Tibial nerve (tissue), 4 donors: ENCODE measurements at regions not wholly inside any gene's neighbourhood (a gene's known extent, or its start where the extent isn't known, plus 50 kb on each side); places are given as distances from the start of the nearest gene placed in this dataset.

Experiments used
- DNase-seq, 2 donors: peaks; one replicate each; pipeline ENCODE4 v3.0.0-alpha.2; 2019; ENCODE audit warnings: low spot score in 2 of 2
- H3K27ac ChIP-seq, 4 donors: fragments of 200-600 bp; sonication (generic) in 3 of 4; one replicate each; pipeline ENCODE4 v1.5.1; 2017 to 2019; ENCODE audit warnings: mild to moderate bottlenecking in 1 of 4
- H3K27me3 ChIP-seq, 2 donors: fragments of 200-600 bp; sonication (generic) in 1 of 2; one replicate each; pipeline versions ENCODE4 v1.5.1 to v1.6.0; 2017 to 2019
- H3K36me3 ChIP-seq, 3 donors: fragments of 200-600 bp; sonication (generic); one replicate each; pipeline ENCODE4 v1.5.1; 2018 to 2019
- H3K4me1 ChIP-seq, 4 donors: fragments of 200-600 bp; sonication (generic) in 3 of 4; one replicate each; pipeline ENCODE4 v1.5.1; 2017 to 2019
- H3K4me3 ChIP-seq, 4 donors: fragments of 200-600 bp; sonication (generic) in 3 of 4; one replicate each; pipeline ENCODE4 v1.5.1; 2017 to 2019; ENCODE audit warnings: mild to moderate bottlenecking in 1 of 4, moderate library complexity in 1 of 4
- H3K9me3 ChIP-seq, 4 donors: fragments of 200-600 bp; sonication (generic) in 3 of 4; one replicate each; pipeline ENCODE4 v1.5.1; 2017 to 2019
- CTCF ChIP-seq, 5 experiments: fragments of 200-600 bp in 3 of 5; fragments of 450-650 bp in 2 of 5; sonication (generic) in 3 of 5; IDR thresholded peaks; one replicate each; pipeline ENCODE4 v1.5.1; 2016 to 2019; ENCODE audit warnings: antibody characterized with exemption in 5 of 5, mild to moderate bottlenecking in 3 of 5, moderate library complexity in 2 of 5
- EP300 ChIP-seq, 2 donors: sonication (generic); formaldehyde crosslinking; IDR thresholded peaks; one replicate each; pipeline ENCODE4 v1.6.1; 2017; ENCODE audit warnings: antibody characterized with exemption in 2 of 2, mild to moderate bottlenecking in 1 of 2
- POLR2A ChIP-seq, 2 donors: fragments of 450-650 bp; IDR thresholded peaks; one replicate each; pipeline ENCODE4 v1.6.1; 2017; ENCODE audit warnings: antibody characterized with exemption in 2 of 2, mild to moderate bottlenecking in 2 of 2, moderate library complexity in 2 of 2
- WGBS, 2 donors: methylation state at CpG; one replicate each; pipeline ENCODE4 v1.1.5; 2018; 5-methylcytosine and 5-hydroxymethylcytosine counted together

GRCh38 chr14:71645656-71646055 lies 286.6 kb upstream of the RGS6 start:
- 94 to 97% methylated on average over 4 of the region's 4 CpGs for WGBS, 2 donors

GRCh38 chr14:71646518-71646917 lies 285.7 kb upstream of the RGS6 start:
- H3K4me3 ChIP-seq: no peak overlapping the region
- no peaks in the 10 kb centered on the region for H3K27me3 ChIP-seq
- peaks cover 0 to 13% (median 4%) of the 10 kb centered on the region in 4 donors for H3K4me1 ChIP-seq
- DNase-seq: no peak
- no peak overlapping the region for H3K27ac ChIP-seq
- WGBS, 2 donors: 93 to 97% methylated on average over 1 of the region's 1 CpG
- peaks cover 0 to 51% (median 0%) of the 10 kb centered on the region in 3 donors for H3K36me3 ChIP-seq
- TF ChIP-seq POLR2A (IDR thresholded peaks at IDR 0.05): no peak
- peaks cover 0 to 27% (median 6%) of the 10 kb centered on the region in 4 donors for H3K9me3 ChIP-seq

More at GRCh38 chr14:71645656-71646055, 286.6 kb upstream of the RGS6 start:
- Histone ChIP-seq H3K4me1 (peaks cover 0 to 4% (median 1%) of the 10 kb centered on the region in 4 donors), H3K27ac (no peak overlapping the region), H3K27me3 (no peaks in the 10 kb centered on the region), H3K36me3 (peaks cover 0 to 49% (median 0%) of the 10 kb centered on the region in 3 donors), H3K4me3 (no peak overlapping the region), H3K9me3 (peaks cover 0 to 27% (median 6%) of the 10 kb centered on the region in 4 donors)
- no peak for TF ChIP-seq CTCF (IDR thresholded peaks at IDR 0.05)
- TF ChIP-seq POLR2A (IDR thresholded peaks at IDR 0.05): no peak
- no peak for TF ChIP-seq EP300 (IDR thresholded peaks at IDR 0.05)
- DNase-seq: no peak

- H3K9me3 ChIP-seq: peaks cover 0 to 26% (median 6%) of the 10 kb centered on the region in 4 donors
- peaks cover 0 to 17% (median 6%) of the 10 kb centered on the region in 4 donors for H3K4me1 ChIP-seq
- no peak for DNase-seq
- H3K27me3 ChIP-seq: no peaks in the 10 kb centered on the region
- TF ChIP-seq CTCF (IDR thresholded peaks at IDR 0.05) (no peak), EP300 (IDR thresholded peaks at IDR 0.05) (no peak), POLR2A (IDR thresholded peaks at IDR 0.05) (no peak)
- WGBS, 2 donors: 82 to 85% methylated on average over 4 of the region's 4 CpGs
- H3K4me3 ChIP-seq: no peak overlapping the region
- no peak overlapping the region for H3K27ac ChIP-seq
- peaks cover 0 to 52% (median 0%) of the 10 kb centered on the region in 3 donors for H3K36me3 ChIP-seq
Measured at GRCh38 chr14:71647086-71647784, 285.0 kb upstream of the RGS6 start.

GRCh38 chr14:71648725-71649124 lies 283.5 kb upstream of the RGS6 start:
- 97 to 100% methylated on average over 2 of the region's 2 CpGs for WGBS, 2 donors
- TF ChIP-seq POLR2A (IDR thresholded peaks at IDR 0.05) (no peak), CTCF (IDR thresholded peaks at IDR 0.05) (no peak), EP300 (IDR thresholded peaks at IDR 0.05) (no peak)
- no peak overlapping the region for H3K4me3 ChIP-seq
- DNase-seq: no peak
- H3K9me3 ChIP-seq: peaks cover 0 to 21% (median 4%) of the 10 kb centered on the region in 4 donors
- no peak overlapping the region for H3K27ac ChIP-seq
- H3K36me3 ChIP-seq: peaks cover 0 to 52% (median 0%) of the 10 kb centered on the region in 3 donors
- no peaks in the 10 kb centered on the region for H3K27me3 ChIP-seq
- peaks cover 0 to 17% (median 6%) of the 10 kb centered on the region in 4 donors for H3K4me1 ChIP-seq

- H3K27me3 ChIP-seq: no peaks in the 10 kb centered on the region
- WGBS, 2 donors: 98% methylated on average over 7 of the region's 7 CpGs
- no peak for DNase-seq
- peaks cover 0 to 17% (median 6%) of the 10 kb centered on the region in 4 donors for H3K4me1 ChIP-seq
- peak overlapping the region in 2 of 4 donors; percentile 72 to 81 for H3K27ac ChIP-seq
- no peak overlapping the region for H3K4me3 ChIP-seq
- H3K9me3 ChIP-seq: peaks cover 0 to 17% (median 4%) of the 10 kb centered on the region in 4 donors
- peaks cover 0 to 55% (median 0%) of the 10 kb centered on the region in 3 donors for H3K36me3 ChIP-seq
- TF ChIP-seq POLR2A (IDR thresholded peaks at IDR 0.05): no peak
- TF ChIP-seq EP300 (IDR thresholded peaks at IDR 0.05): no peak
- no peak for TF ChIP-seq CTCF (IDR thresholded peaks at IDR 0.05)
Measured at GRCh38 chr14:71650187-71650755, 282.0 kb upstream of the RGS6 start.
